ENCODE measurements at regions not wholly inside any gene's neighbourhood (a gene's known extent, or its start where the extent isn't known, plus 50 kb on each side); places are given as distances from the start of the nearest gene placed in this dataset.

GRCh38 chr10:80957161-80957560 is 419.5 kb downstream of the SH2D4B start:
- intact Hi-C loops (cut with micrococcal nuclease): no loop called here
- Mint-ChIP-seq H3K9me3 (ENCODE audit: insufficient read depth) (no peaks in the 10 kb centered on the region), H3K27me3 (no peaks in the 10 kb centered on the region), H3K27ac (no peak overlapping the region), H3K4me1 (no peaks in the 10 kb centered on the region), H3K4me3 (no peak overlapping the region)
- Histone ChIP-seq H3K4me1 (ENCODE audit: control insufficient read depth in 2 of 2, insufficient read depth in 2 of 2, low read length in 2 of 2) (no peaks in the 10 kb centered on the region), H4K20me1 (ENCODE audit: control insufficient read depth, insufficient read depth, low read length, poor library complexity, severe bottlenecking) (no peaks in the 10 kb centered on the region), H3K27me3 (replicated peaks in 1 of 4; ENCODE audit: control extremely low read depth in 1 of 4, control insufficient read depth in 3 of 4, insufficient read depth in 4 of 4, low read length in 3 of 4) (no peaks in the 10 kb centered on the region), H3K79me2 (ENCODE audit: control insufficient read depth, insufficient read depth, low read length) (no peaks in the 10 kb centered on the region), H3K4me3 (ENCODE audit: control extremely low read depth in 1 of 5, extremely low read depth in 1 of 5, insufficient read depth in 1 of 5, low read depth in 2 of 5, low read length in 4 of 5) (no peak overlapping the region), H3K36me3 (replicated peaks in 1 of 2; ENCODE audit: control extremely low read depth in 1 of 2, control insufficient read depth in 1 of 2, extremely low read depth in 1 of 2, insufficient read depth in 2 of 2, low read length in 1 of 2) (no peaks in the 10 kb centered on the region), H3K9ac (ENCODE audit: low read length) (no peak overlapping the region), H3K9me3 (ENCODE audit: control extremely low read depth in 1 of 3, control insufficient read depth in 2 of 3, insufficient read depth in 1 of 3, low read length in 2 of 3) (no peaks in the 10 kb centered on the region), H3K4me2 (replicated peaks; ENCODE audit: low read depth, low read length, poor library complexity, severe bottlenecking) (no peak overlapping the region), H3K27ac (ENCODE audit: low read length in 2 of 2) (no peak overlapping the region), H2AFZ (ENCODE audit: insufficient read depth, low read depth, low read length, poor library complexity, severe bottlenecking) (no peak overlapping the region)
- no peak for DNase-seq
- ChIA-PET CTCF (no interaction called here), POLR2A (no interaction called here)
- TF ChIP-seq EZH2 (IDR thresholded peaks at IDR 0.05; ENCODE audit: borderline replicate concordance, insufficient read depth, low read depth, low read length, poor library complexity, severe bottlenecking): no peak
- no peak for ATAC-seq (ENCODE audit: low read depth)
- 100% methylated on average over 2 of the region's 4 CpGs for WGBS (ENCODE audit: insufficient coverage)

DNA sequence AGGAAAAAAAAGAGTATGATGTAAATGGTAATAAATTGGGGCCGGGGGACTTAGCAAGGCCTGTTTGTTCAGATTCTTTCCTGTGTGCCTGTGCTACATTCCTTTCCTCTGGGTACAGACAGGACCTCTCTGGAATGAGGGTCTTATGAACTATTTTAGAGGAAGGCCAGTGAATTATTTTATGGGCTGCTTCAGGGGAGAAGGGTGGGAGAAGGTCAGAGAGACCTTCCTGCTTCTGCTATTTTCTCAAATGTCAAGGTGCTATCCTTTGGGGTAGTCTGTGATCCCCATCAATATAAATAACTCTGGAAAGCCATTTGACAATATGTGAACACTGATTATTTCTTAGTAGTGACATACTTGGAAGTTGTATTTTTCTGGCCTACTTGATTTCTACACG is 426.5 kb downstream of the SH2D4B start:
- Histone ChIP-seq H4K20me1 (ENCODE audit: control insufficient read depth, insufficient read depth, low read length, poor library complexity, severe bottlenecking) (no peaks in the 10 kb centered on the region), H3K4me2 (replicated peaks; ENCODE audit: low read depth, low read length, poor library complexity, severe bottlenecking) (no peak overlapping the region), H3K9me3 (ENCODE audit: control extremely low read depth in 1 of 3, control insufficient read depth in 2 of 3, insufficient read depth in 1 of 3, low read length in 2 of 3) (no peaks in the 10 kb centered on the region), H3K36me3 (replicated peaks in 1 of 2; ENCODE audit: control extremely low read depth in 1 of 2, control insufficient read depth in 1 of 2, extremely low read depth in 1 of 2, insufficient read depth in 2 of 2, low read length in 1 of 2) (no peaks in the 10 kb centered on the region), H3K9ac (ENCODE audit: low read length) (no peak overlapping the region), H3K27ac (ENCODE audit: low read length in 2 of 2) (no peak overlapping the region), H2AFZ (ENCODE audit: insufficient read depth, low read depth, low read length, poor library complexity, severe bottlenecking) (no peak overlapping the region), H3K27me3 (replicated peaks in 1 of 4; ENCODE audit: control extremely low read depth in 1 of 4, control insufficient read depth in 3 of 4, insufficient read depth in 4 of 4, low read length in 3 of 4) (no peaks in the 10 kb centered on the region), H3K4me3 (ENCODE audit: control extremely low read depth in 1 of 5, extremely low read depth in 1 of 5, insufficient read depth in 1 of 5, low read depth in 2 of 5, low read length in 4 of 5) (no peak overlapping the region), H3K79me2 (ENCODE audit: control insufficient read depth, insufficient read depth, low read length) (no peaks in the 10 kb centered on the region), H3K4me1 (ENCODE audit: control insufficient read depth in 2 of 2, insufficient read depth in 2 of 2, low read length in 2 of 2) (no peaks in the 10 kb centered on the region)
- peaks cover 5% of the 10 kb centered on the region for H3K4me1 Mint-ChIP-seq
- ATAC-seq (ENCODE audit: low read depth): no peak
- TF ChIP-seq, protein P1, sequence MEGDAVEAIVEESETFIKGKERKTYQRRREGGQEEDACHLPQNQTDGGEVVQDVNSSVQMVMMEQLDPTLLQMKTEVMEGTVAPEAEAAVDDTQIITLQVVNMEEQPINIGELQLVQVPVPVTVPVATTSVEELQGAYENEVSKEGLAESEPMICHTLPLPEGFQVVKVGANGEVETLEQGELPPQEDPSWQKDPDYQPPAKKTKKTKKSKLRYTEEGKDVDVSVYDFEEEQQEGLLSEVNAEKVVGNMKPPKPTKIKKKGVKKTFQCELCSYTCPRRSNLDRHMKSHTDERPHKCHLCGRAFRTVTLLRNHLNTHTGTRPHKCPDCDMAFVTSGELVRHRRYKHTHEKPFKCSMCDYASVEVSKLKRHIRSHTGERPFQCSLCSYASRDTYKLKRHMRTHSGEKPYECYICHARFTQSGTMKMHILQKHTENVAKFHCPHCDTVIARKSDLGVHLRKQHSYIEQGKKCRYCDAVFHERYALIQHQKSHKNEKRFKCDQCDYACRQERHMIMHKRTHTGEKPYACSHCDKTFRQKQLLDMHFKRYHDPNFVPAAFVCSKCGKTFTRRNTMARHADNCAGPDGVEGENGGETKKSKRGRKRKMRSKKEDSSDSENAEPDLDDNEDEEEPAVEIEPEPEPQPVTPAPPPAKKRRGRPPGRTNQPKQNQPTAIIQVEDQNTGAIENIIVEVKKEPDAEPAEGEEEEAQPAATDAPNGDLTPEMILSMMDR (IDR thresholded peaks at IDR 0.05): no peak
- no peak for TF ChIP-seq EZH2 (IDR thresholded peaks at IDR 0.05; ENCODE audit: borderline replicate concordance, insufficient read depth, low read depth, low read length, poor library complexity, severe bottlenecking)
- H3K27me3 Mint-ChIP-seq: no peaks in the 10 kb centered on the region
- 86% methylated on average over 1 of the region's 2 CpGs for WGBS (ENCODE audit: insufficient coverage)
- H3K27ac Mint-ChIP-seq: no peak overlapping the region
- CTCF ChIA-PET: no interaction called here
- no peaks in the 10 kb centered on the region for H3K9me3 Mint-ChIP-seq (ENCODE audit: insufficient read depth)
- intact Hi-C loops (cut with micrococcal nuclease): no loop called here
- H3K4me3 Mint-ChIP-seq: no peak overlapping the region
- POLR2A ChIA-PET: no interaction called here
- no peak for DNase-seq

Data from B cell (primary cell).